ENCODE measurements at regions not wholly inside any gene's neighbourhood (a gene's known extent, or its start where the extent isn't known, plus 50 kb on each side); places are given as distances from the start of the nearest gene placed in this dataset.

DNA sequence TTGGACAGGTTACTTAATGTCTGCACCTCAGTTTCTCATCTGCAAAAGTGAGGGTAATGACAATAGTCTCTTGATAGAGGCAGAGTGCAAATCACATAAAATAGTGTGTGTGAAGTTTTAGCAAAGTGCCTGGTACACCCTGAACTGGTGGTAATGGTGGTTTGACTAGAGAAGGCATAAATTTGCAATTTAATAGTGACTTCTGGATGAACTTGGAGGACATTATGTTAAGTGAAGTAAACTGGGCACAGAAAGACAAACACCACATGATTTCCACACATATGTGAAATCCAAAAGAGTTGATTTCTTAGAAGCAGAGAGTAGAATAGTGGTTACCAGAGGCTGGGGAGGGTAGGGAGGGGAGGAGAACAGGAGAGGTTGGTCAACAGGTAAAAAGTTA is 54.8 kb upstream of the FUT8 start:
- ATAC-seq (no peak), DNase-seq (ENCODE audit: low read depth in 1 of 2, low spot score in 1 of 2) (no peak), FAIRE-seq (no peak)
- ChIA-PET CTCF (interaction anchor here (1.3 kb wide), 1 partner anchor 14 kb away, joined by 3 read pairs; no protein-coding TSS in a partner anchor), POLR2A (no interaction called here)
- no peak overlapping the region for H3K27ac ChIP-seq
- TF ChIP-seq, protein P1, sequence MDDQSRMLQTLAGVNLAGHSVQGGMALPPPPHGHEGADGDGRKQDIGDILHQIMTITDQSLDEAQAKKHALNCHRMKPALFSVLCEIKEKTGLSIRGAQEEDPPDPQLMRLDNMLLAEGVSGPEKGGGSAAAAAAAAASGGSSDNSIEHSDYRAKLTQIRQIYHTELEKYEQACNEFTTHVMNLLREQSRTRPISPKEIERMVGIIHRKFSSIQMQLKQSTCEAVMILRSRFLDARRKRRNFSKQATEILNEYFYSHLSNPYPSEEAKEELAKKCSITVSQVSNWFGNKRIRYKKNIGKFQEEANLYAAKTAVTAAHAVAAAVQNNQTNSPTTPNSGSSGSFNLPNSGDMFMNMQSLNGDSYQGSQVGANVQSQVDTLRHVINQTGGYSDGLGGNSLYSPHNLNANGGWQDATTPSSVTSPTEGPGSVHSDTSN (IDR thresholded peaks at IDR 0.05) = no peak
- no peak for TF ChIP-seq BHLHE40 (IDR thresholded peaks at IDR 0.05; ENCODE audit: low read depth, low read length)
- TF ChIP-seq, protein P2, sequence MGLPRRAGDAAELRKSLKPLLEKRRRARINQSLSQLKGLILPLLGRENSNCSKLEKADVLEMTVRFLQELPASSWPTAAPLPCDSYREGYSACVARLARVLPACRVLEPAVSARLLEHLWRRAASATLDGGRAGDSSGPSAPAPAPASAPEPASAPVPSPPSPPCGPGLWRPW (IDR thresholded peaks at IDR 0.05) = no peak
- no peak for TF ChIP-seq RCOR1 (IDR thresholded peaks at IDR 0.05; ENCODE audit: low read depth, low read length)
- TF ChIP-seq, protein P3, sequence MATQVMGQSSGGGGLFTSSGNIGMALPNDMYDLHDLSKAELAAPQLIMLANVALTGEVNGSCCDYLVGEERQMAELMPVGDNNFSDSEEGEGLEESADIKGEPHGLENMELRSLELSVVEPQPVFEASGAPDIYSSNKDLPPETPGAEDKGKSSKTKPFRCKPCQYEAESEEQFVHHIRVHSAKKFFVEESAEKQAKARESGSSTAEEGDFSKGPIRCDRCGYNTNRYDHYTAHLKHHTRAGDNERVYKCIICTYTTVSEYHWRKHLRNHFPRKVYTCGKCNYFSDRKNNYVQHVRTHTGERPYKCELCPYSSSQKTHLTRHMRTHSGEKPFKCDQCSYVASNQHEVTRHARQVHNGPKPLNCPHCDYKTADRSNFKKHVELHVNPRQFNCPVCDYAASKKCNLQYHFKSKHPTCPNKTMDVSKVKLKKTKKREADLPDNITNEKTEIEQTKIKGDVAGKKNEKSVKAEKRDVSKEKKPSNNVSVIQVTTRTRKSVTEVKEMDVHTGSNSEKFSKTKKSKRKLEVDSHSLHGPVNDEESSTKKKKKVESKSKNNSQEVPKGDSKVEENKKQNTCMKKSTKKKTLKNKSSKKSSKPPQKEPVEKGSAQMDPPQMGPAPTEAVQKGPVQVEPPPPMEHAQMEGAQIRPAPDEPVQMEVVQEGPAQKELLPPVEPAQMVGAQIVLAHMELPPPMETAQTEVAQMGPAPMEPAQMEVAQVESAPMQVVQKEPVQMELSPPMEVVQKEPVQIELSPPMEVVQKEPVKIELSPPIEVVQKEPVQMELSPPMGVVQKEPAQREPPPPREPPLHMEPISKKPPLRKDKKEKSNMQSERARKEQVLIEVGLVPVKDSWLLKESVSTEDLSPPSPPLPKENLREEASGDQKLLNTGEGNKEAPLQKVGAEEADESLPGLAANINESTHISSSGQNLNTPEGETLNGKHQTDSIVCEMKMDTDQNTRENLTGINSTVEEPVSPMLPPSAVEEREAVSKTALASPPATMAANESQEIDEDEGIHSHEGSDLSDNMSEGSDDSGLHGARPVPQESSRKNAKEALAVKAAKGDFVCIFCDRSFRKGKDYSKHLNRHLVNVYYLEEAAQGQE (IDR thresholded peaks at IDR 0.05) = no peak
- TF ChIP-seq SMC3 (IDR thresholded peaks at IDR 0.05) = no peak
- TF ChIP-seq HEYL (CRISPR knock-in tag; IDR thresholded peaks at IDR 0.05) = no peak
- TF ChIP-seq, protein P4, sequence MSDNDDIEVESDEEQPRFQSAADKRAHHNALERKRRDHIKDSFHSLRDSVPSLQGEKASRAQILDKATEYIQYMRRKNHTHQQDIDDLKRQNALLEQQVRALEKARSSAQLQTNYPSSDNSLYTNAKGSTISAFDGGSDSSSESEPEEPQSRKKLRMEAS (IDR thresholded peaks at IDR 0.05) = no peak
- no peaks in the 10 kb centered on the region for H3K9me3 ChIP-seq
- H3K4me1 ChIP-seq = peaks cover 20% of the 10 kb centered on the region
- no peak overlapping the region for H3K4me2 ChIP-seq
- H3K4me3 ChIP-seq = no peak overlapping the region

DNA sequence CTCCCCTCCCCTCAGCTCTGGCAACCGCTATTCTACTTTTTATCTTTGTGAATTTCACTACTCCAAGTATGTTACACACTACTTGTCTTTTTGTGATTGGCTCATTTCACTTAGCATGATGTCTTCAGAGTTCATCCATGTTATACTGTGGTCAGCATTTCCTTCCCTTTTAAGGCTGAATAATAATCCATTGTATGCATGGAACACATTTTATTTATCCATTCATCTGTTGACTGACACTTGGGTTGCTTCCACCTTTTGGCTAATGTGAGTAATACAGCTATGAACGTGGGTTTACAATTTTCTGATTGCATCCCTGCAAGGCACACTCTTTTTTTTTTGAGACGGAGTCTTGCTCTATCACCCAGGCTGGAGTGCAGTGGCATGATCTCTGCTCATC is 53.0 kb upstream of the FUT8 start:
- TF ChIP-seq MAFK (IDR thresholded peaks at IDR 0.05; ENCODE audit: partially characterized antibody) (peak; percentile 39), SMC3 (IDR thresholded peaks at IDR 0.05) (0 out of 3 replicates have a peak, but pooled peaks have one; percentile 17), ZSCAN20 (CRISPR knock-in tag; IDR thresholded peaks at IDR 0.05) (no peak)
- TF ChIP-seq, protein P3 (IDR thresholded peaks at IDR 0.05) = no peak
- TF ChIP-seq, protein P5, sequence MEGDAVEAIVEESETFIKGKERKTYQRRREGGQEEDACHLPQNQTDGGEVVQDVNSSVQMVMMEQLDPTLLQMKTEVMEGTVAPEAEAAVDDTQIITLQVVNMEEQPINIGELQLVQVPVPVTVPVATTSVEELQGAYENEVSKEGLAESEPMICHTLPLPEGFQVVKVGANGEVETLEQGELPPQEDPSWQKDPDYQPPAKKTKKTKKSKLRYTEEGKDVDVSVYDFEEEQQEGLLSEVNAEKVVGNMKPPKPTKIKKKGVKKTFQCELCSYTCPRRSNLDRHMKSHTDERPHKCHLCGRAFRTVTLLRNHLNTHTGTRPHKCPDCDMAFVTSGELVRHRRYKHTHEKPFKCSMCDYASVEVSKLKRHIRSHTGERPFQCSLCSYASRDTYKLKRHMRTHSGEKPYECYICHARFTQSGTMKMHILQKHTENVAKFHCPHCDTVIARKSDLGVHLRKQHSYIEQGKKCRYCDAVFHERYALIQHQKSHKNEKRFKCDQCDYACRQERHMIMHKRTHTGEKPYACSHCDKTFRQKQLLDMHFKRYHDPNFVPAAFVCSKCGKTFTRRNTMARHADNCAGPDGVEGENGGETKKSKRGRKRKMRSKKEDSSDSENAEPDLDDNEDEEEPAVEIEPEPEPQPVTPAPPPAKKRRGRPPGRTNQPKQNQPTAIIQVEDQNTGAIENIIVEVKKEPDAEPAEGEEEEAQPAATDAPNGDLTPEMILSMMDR (IDR thresholded peaks at IDR 0.05) = peak; percentile 14; the same call in 1 of the 3 replicates
- ATAC-seq (no peak; a peak in 1 of 6 replicates), DNase-seq (ENCODE audit: low read depth in 1 of 2, low spot score in 1 of 2) (peak in 1 of 2 experiments; percentile 19), FAIRE-seq (no peak)
- H3K4me2 ChIP-seq = no peak overlapping the region
- ChIA-PET CTCF (interaction anchor here (0.6 to 1.5 kb wide), 7 partner anchors 26 to 292 kb away, joined by 3 to 5 read pairs (median 3); no protein-coding TSS in a partner anchor), POLR2A (interaction anchor here (1.0 kb wide), 1 partner anchor 52 kb away, joined by 4 read pairs; the partner anchor contains the start of gene FUT8)
- 49% methylated on average over 3 of the region's 3 CpGs for WGBS (ENCODE audit: missing lambda C conversion rate)
- no peak overlapping the region for H3K27ac ChIP-seq
- H3K4me1 ChIP-seq = peaks cover 11% of the 10 kb centered on the region
- no peaks in the 10 kb centered on the region for H3K9me3 ChIP-seq
- no peak overlapping the region for H3K4me3 ChIP-seq

All from A549 (cell line).